Ishikawa (cell line): ENCODE measurements at regions not wholly inside any gene's neighbourhood (a gene's known extent, or its start where the extent isn't known, plus 50 kb on each side); places are given as distances from the start of the nearest gene placed in this dataset.

Experiments
- CEBPB ChIP-seq: IDR thresholded peaks from 2 replicates; pipeline ENCODE4 v1.6.1; 2012
- CREB1 ChIP-seq: IDR thresholded peaks from 2 replicates; pipeline ENCODE4 v1.6.1; 2012; ENCODE audit warnings: low read depth
- EGR1 ChIP-seq: IDR thresholded peaks from 2 replicates; pipeline ENCODE4 v1.6.1; 2012
- EP300 ChIP-seq: IDR thresholded peaks from 2 replicates; pipeline ENCODE4 v1.6.1; 2012; ENCODE audit warnings: borderline replicate concordance
- FOXM1 ChIP-seq: IDR thresholded peaks from 2 replicates; pipeline ENCODE4 v1.6.1; 2012; ENCODE audit warnings: low read depth, borderline replicate concordance
- NFIC ChIP-seq: IDR thresholded peaks from 2 replicates; pipeline ENCODE4 v1.6.1; 2012
- RAD21 ChIP-seq: IDR thresholded peaks from 2 replicates; pipeline ENCODE4 v1.6.1; 2012; ENCODE audit warnings: low read depth
- TAF1 ChIP-seq: IDR thresholded peaks from 2 replicates; pipeline ENCODE4 v1.6.1; 2012; ENCODE audit warnings: low read depth, mild to moderate bottlenecking
- TCF12 ChIP-seq: IDR thresholded peaks from 2 replicates; pipeline ENCODE4 v1.6.1; 2012; ENCODE audit warnings: low read depth
- TEAD4 ChIP-seq: IDR thresholded peaks from 2 replicates; pipeline ENCODE4 v1.6.1; 2012
- YY1 ChIP-seq: IDR thresholded peaks from 2 replicates; pipeline ENCODE4 v1.6.1; 2012; ENCODE audit warnings: low read depth
- ZBTB7A ChIP-seq: IDR thresholded peaks from 2 replicates; pipeline ENCODE4 v1.6.1; 2012; ENCODE audit warnings: low read depth
- TF ChIP-seq, protein P1 (sequence below): IDR thresholded peaks from 2 replicates; pipeline ENCODE4 v1.6.1; 2012
- TF ChIP-seq, protein P2 (sequence below): IDR thresholded peaks from 2 replicates; pipeline ENCODE4 v1.6.1; 2012; ENCODE audit warnings: low read depth, mild to moderate bottlenecking
- TF ChIP-seq, protein P3 (sequence below): IDR thresholded peaks from 2 replicates; pipeline ENCODE4 v1.6.1; 2012

DNA sequence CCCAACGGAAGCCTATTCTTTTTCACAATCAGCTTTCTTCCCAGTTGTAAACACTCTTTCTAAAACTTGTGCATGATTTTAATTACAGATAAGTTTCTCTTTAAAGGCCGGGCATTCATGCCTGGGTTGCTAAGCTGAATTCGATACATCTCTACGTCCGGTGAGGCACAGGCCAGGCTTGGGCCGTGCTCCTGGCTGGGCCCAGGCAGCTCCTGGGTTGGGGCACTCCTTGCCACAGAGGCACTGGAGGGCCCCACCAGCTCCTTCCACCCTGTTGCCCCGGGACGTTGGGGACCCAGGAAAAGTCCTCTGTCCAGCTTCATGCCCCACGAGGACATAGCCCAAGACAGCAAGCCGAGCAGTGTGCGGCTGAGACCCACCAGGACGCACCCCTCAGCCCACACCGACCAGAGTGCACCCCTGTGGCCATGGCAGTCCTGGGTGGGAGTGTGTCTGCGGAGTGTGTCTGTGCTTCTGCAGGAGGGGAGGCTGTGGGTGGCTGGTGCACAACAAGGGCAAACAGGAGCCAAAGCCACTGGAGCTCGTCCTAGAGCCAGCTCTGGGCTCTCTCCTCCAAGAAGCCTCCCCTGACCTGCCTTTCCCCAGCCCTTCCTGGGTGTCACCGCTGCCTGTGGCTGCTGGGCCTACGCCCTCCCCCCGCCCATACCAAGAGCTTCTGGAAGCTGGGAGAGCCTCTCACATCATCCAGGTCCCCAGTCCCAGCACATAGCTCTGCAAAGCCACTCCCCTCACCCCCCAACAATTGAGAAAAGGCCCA, 128.0 kb upstream of the NKX1-1 start:
- TF ChIP-seq, protein P1, sequence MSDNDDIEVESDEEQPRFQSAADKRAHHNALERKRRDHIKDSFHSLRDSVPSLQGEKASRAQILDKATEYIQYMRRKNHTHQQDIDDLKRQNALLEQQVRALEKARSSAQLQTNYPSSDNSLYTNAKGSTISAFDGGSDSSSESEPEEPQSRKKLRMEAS, result no peak
- TF ChIP-seq CEBPB, result no peak

DNA sequence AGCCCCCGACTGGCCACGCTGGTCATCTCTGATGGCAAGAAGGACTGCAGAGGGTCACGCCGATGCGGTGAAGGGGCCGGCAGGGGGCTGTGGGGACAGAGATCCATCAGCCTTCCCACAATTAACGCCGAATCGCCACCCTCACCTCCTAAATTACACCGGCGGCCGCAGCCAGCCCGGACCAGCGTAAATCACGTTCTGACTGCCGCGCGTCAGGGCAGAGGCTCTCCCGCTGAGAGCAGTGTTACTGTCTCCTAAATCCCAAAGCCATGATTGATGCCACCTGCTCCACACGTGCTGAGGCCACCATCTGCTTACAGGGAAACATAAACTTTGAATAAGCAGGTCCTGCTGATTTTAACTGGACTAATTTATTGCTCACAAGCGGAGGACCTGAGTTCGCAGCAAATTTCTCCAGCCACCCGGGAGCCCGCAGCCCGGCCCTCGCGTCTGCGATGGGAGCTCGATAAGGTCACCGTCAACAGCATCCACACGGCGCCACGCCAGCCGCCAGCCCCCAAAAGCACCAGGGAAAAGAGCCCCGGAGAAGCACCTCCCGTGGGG, 127.3 kb upstream of the NKX1-1 start:
- TF ChIP-seq FOXM1, result no peak
- no peak for TF ChIP-seq RAD21
- TF ChIP-seq ZBTB7A, result no peak
- no peak for TF ChIP-seq EGR1
- TF ChIP-seq TCF12, result no peak
- TF ChIP-seq TEAD4, result no peak
- no peak for TF ChIP-seq CREB1
- TF ChIP-seq, protein P1, result no peak
- TF ChIP-seq EP300, result no peak
- no peak for TF ChIP-seq TAF1
- no peak for TF ChIP-seq CEBPB
- TF ChIP-seq YY1, result no peak
- TF ChIP-seq, protein P2, sequence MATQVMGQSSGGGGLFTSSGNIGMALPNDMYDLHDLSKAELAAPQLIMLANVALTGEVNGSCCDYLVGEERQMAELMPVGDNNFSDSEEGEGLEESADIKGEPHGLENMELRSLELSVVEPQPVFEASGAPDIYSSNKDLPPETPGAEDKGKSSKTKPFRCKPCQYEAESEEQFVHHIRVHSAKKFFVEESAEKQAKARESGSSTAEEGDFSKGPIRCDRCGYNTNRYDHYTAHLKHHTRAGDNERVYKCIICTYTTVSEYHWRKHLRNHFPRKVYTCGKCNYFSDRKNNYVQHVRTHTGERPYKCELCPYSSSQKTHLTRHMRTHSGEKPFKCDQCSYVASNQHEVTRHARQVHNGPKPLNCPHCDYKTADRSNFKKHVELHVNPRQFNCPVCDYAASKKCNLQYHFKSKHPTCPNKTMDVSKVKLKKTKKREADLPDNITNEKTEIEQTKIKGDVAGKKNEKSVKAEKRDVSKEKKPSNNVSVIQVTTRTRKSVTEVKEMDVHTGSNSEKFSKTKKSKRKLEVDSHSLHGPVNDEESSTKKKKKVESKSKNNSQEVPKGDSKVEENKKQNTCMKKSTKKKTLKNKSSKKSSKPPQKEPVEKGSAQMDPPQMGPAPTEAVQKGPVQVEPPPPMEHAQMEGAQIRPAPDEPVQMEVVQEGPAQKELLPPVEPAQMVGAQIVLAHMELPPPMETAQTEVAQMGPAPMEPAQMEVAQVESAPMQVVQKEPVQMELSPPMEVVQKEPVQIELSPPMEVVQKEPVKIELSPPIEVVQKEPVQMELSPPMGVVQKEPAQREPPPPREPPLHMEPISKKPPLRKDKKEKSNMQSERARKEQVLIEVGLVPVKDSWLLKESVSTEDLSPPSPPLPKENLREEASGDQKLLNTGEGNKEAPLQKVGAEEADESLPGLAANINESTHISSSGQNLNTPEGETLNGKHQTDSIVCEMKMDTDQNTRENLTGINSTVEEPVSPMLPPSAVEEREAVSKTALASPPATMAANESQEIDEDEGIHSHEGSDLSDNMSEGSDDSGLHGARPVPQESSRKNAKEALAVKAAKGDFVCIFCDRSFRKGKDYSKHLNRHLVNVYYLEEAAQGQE, result no peak
- TF ChIP-seq NFIC, result no peak
- TF ChIP-seq, protein P3, sequence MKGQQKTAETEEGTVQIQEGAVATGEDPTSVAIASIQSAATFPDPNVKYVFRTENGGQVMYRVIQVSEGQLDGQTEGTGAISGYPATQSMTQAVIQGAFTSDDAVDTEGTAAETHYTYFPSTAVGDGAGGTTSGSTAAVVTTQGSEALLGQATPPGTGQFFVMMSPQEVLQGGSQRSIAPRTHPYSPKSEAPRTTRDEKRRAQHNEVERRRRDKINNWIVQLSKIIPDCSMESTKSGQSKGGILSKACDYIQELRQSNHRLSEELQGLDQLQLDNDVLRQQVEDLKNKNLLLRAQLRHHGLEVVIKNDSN, result no peak

- TF ChIP-seq ZBTB7A (no peak), EP300 (no peak), CEBPB (no peak), YY1 (no peak), TEAD4 (no peak), RAD21 (no peak), NFIC (no peak), TCF12 (no peak), FOXM1 (no peak), TAF1 (no peak), EGR1 (no peak)
- TF ChIP-seq, protein P2, result no peak
- TF ChIP-seq, protein P1, result no peak
These were observed 126.5 kb upstream of the NKX1-1 start for GRCh38 chr4:1532549-1533395.

DNA sequence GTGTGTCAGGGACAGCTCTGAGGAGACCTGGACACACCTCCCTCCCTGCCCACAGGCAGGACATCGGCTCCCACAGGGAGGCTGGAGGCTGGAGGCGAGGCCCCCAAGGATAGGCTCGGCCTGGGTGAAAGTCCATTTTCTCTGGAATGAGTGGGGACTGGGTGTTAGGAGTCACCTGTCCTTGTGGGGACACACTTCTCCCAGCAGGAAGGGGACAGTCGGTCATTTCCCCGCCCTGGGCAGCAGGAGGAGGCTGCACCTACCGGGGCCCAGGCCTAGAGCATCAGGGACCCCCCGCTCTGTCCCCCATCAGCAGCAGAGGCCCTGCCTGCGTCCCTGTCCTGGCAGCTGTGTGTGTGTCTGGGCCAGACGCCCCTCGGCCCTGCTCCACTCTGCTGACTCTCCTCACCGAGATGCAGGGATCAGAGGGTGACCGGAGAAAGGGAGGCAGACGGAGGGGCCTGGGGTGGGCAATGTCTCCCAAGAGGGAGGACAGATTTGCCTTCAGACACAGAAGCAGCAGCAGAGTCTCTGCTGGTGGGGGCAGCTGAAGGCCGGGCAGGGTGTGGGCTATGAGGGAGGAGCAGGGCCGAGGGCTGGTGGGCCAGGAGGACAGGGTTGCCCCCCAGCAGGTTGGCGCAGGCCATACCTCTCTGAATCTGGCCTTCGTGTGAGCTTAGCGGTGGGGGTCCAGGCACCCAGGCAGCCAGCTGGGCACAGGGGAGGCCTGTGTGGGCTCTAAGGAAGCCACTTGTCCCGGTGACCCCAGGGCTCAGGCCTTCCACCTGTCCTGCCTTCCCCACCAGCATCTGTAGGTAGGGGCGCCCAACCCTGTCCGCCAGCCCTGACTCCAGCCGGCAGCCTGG, 125.7 kb upstream of the NKX1-1 start:
- TF ChIP-seq TEAD4 (no peak), EP300 (no peak), RAD21 (no peak), YY1 (no peak), CEBPB (no peak), CREB1 (no peak), TCF12 (no peak), EGR1 (no peak), TAF1 (no peak)
- TF ChIP-seq, protein P1, result no peak

GRCh38 chr4:1530356-1530755, 124.1 kb upstream of the NKX1-1 start:
- TF ChIP-seq RAD21 (no peak), ZBTB7A (no peak), TCF12 (no peak), TEAD4 (no peak), YY1 (no peak), EGR1 (no peak), FOXM1 (no peak), NFIC (no peak), CREB1 (no peak), TAF1 (no peak), CEBPB (no peak), EP300 (no peak)
- TF ChIP-seq, protein P3, result no peak
- TF ChIP-seq, protein P1, result no peak
- TF ChIP-seq, protein P2, result no peak
